Mesodermal cell (in vitro differentiated cells): ENCODE measurements at regions not wholly inside any gene's neighbourhood (a gene's known extent, or its start where the extent isn't known, plus 50 kb on each side); places are given as distances from the start of the nearest gene placed in this dataset.
"Not testable (repeated sequence)": the region's sequence is repeated elsewhere in the genome, so short reads cannot be mapped to it uniquely, and the experiment has no call there.

Experiments used
- H3K27ac ChIP-seq: 2 replicates; pipeline ENCODE4 v1.7.0; 2013; ENCODE audit warnings: mild to moderate bottlenecking, low read depth, low read length, moderate library complexity; ENCODE audit not compliant: severe bottlenecking
- H3K36me3 ChIP-seq: 2 replicates; pipeline ENCODE4 v1.7.1; 2013; ENCODE audit warnings: mild to moderate bottlenecking, low read length, moderate library complexity; ENCODE audit not compliant: control insufficient read depth, insufficient read depth
- H3K4me1 ChIP-seq: one replicate; pipeline ENCODE4 v1.7.1; 2013; ENCODE audit warnings: mild to moderate bottlenecking, low read length; ENCODE audit not compliant: insufficient read depth, control insufficient read depth, poor library complexity, severe bottlenecking
- H3K4me3 ChIP-seq: 2 replicates; pipeline ENCODE4 v1.7.0; 2013; ENCODE audit warnings: low read length, control low read depth, mild to moderate bottlenecking; ENCODE audit not compliant: insufficient read depth, poor library complexity, severe bottlenecking; ENCODE audit errors: extremely low read depth
- H3K9me3 ChIP-seq: 2 replicates; pipeline ENCODE4 v1.7.1; 2013; ENCODE audit warnings: mild to moderate bottlenecking, low read length, moderate library complexity; ENCODE audit not compliant: control insufficient read depth
- WGBS, 2 experiments: methylation state at CpG; one replicate each; pipeline ENCODE4 v1.1.5; 2013; ENCODE audit warnings: missing lambda C conversion rate in 2 of 2; ENCODE audit not compliant: insufficient coverage in 2 of 2; 5-methylcytosine and 5-hydroxymethylcytosine counted together

GRCh38 chr6:121951123-121951522, 448.3 kb upstream of the HSF2 start:
- Histone ChIP-seq H3K27ac (peak overlapping the region; percentile 60), H3K36me3 (no peaks in the 10 kb centered on the region), H3K4me3 (no peak overlapping the region), H3K4me1 (peaks cover 7% of the 10 kb centered on the region), H3K9me3 (no peaks in the 10 kb centered on the region)
- 65% methylated on average over 2 of the region's 4 CpGs; no CpG with 5 or more reads in 1 of the 2 experiments for WGBS, 2 experiments

GRCh38 chr6:121951918-121952379, 447.5 kb upstream of the HSF2 start:
- no peak overlapping the region for H3K27ac ChIP-seq
- no peaks in the 10 kb centered on the region for H3K36me3 ChIP-seq
- WGBS, 2 experiments, result 88 to 94% methylated on average over 3 to 5 of the region's 5 CpGs
- no peak overlapping the region for H3K4me3 ChIP-seq
- no peaks in the 10 kb centered on the region for H3K9me3 ChIP-seq
- H3K4me1 ChIP-seq, result peaks cover 7% of the 10 kb centered on the region

- 86 to 90% methylated on average over 1 of the region's 2 CpGs for WGBS, 2 experiments
- not testable (repeated sequence) for H3K4me3 ChIP-seq, H3K9me3 ChIP-seq, H3K36me3 ChIP-seq, H3K4me1 ChIP-seq, H3K27ac ChIP-seq
These were observed 444.1 kb upstream of the HSF2 start for GRCh38 chr6:121955401-121955800.

GRCh38 chr6:121956782-121957181, 442.7 kb upstream of the HSF2 start:
- 100% methylated on average over 1 of the region's 2 CpGs; no CpG with 5 or more reads in 1 of the 2 experiments for WGBS, 2 experiments
- no peaks in the 10 kb centered on the region for H3K36me3 ChIP-seq
- no peaks in the 10 kb centered on the region for H3K9me3 ChIP-seq
- no peak overlapping the region for H3K27ac ChIP-seq
- H3K4me1 ChIP-seq, result peaks cover 7% of the 10 kb centered on the region
- no peak overlapping the region for H3K4me3 ChIP-seq

- H3K9me3 ChIP-seq, result no peaks in the 10 kb centered on the region
- no peak overlapping the region for H3K4me3 ChIP-seq
- H3K27ac ChIP-seq, result no peak overlapping the region
- WGBS, 2 experiments, result 80% methylated on average over 1 of the region's 5 CpGs; no CpG with 5 or more reads in 1 of the 2 experiments
- H3K4me1 ChIP-seq, result no peaks in the 10 kb centered on the region
- H3K36me3 ChIP-seq, result no peaks in the 10 kb centered on the region
These were observed 440.0 kb upstream of the HSF2 start for GRCh38 chr6:121959501-121959900.

GRCh38 chr6:121961619-121962125, 437.8 kb upstream of the HSF2 start:
- Histone ChIP-seq H3K4me1 (no peaks in the 10 kb centered on the region), H3K27ac (no peak overlapping the region), H3K4me3 (no peak overlapping the region), H3K36me3 (no peaks in the 10 kb centered on the region), H3K9me3 (no peaks in the 10 kb centered on the region)
- WGBS, 2 experiments, result no CpG with 5 or more reads among the region's 1 CpG

- H3K36me3 ChIP-seq, result no peaks in the 10 kb centered on the region
- H3K9me3 ChIP-seq, result no peaks in the 10 kb centered on the region
- no peak overlapping the region for H3K27ac ChIP-seq
- WGBS, 2 experiments, result 71 to 88% methylated on average over 1 of the region's 2 CpGs
- H3K4me1 ChIP-seq, result no peaks in the 10 kb centered on the region
- no peak overlapping the region for H3K4me3 ChIP-seq
These were observed 435.6 kb upstream of the HSF2 start for GRCh38 chr6:121963826-121964225.

- Histone ChIP-seq H3K4me1 (no peaks in the 10 kb centered on the region), H3K27ac (no peak overlapping the region), H3K9me3 (no peaks in the 10 kb centered on the region), H3K4me3 (no peak overlapping the region), H3K36me3 (no peaks in the 10 kb centered on the region)
- 92 to 95% methylated on average over 3 to 4 of the region's 4 CpGs for WGBS, 2 experiments
These were observed 433.7 kb upstream of the HSF2 start for GRCh38 chr6:121965739-121966138.

- WGBS, 2 experiments, result 67 to 89% methylated on average over 1 of the region's 2 CpGs
- Histone ChIP-seq H3K4me3 (no peak overlapping the region), H3K36me3 (no peaks in the 10 kb centered on the region), H3K4me1 (no peaks in the 10 kb centered on the region), H3K27ac (no peak overlapping the region), H3K9me3 (no peaks in the 10 kb centered on the region)
These were observed 431.8 kb upstream of the HSF2 start for GRCh38 chr6:121967631-121968030.

GRCh38 chr6:121971931-121972335, 427.5 kb upstream of the HSF2 start:
- Histone ChIP-seq H3K27ac (no peak overlapping the region), H3K4me1 (no peaks in the 10 kb centered on the region)

GRCh38 chr6:121984956-121985355, 414.5 kb upstream of the HSF2 start:
- H3K27ac ChIP-seq, result no peak overlapping the region
- H3K36me3 ChIP-seq, result no peaks in the 10 kb centered on the region
- H3K9me3 ChIP-seq, result no peaks in the 10 kb centered on the region
- H3K4me3 ChIP-seq, result no peak overlapping the region
- WGBS, 2 experiments, result 73 to 75% methylated on average over 2 of the region's 3 CpGs
- no peaks in the 10 kb centered on the region for H3K4me1 ChIP-seq

More at GRCh38 chr6:121971931-121972335, 427.5 kb upstream of the HSF2 start:
- H3K36me3 ChIP-seq, result no peaks in the 10 kb centered on the region
- H3K9me3 ChIP-seq, result no peaks in the 10 kb centered on the region
- no peak overlapping the region for H3K4me3 ChIP-seq
